Putamen (tissue), 1 donor: ENCODE measurements at regions not wholly inside any gene's neighbourhood (a gene's known extent, or its start where the extent isn't known, plus 50 kb on each side); places are given as distances from the start of the nearest gene placed in this dataset.
A peak's percentile ranks its signal among the peaks of the same experiment; 100 is the strongest.

Experiments
- DNase-seq: peaks from one replicate; pipeline ENCODE4 v3.0.0-alpha.2; 2016; ENCODE audit warnings: low spot score

GRCh38 chr16:9469512-9469911 lies 378.1 kb downstream of the HAPSTR1 start:
- no peak for DNase-seq

GRCh38 chr16:9476744-9477143 lies 385.3 kb downstream of the HAPSTR1 start:
- DNase-seq, result no peak

GRCh38 chr16:9479008-9479407 lies 387.6 kb downstream of the HAPSTR1 start:
- no peak for DNase-seq

GRCh38 chr16:9480503-9480902 lies 389.1 kb downstream of the HAPSTR1 start:
- no peak for DNase-seq

GRCh38 chr16:9481747-9482730 lies 390.6 kb downstream of the HAPSTR1 start:
- no peak for DNase-seq

- no peak for DNase-seq
Observed at GRCh38 chr16:9484426-9484825, 393.0 kb downstream of the HAPSTR1 start.

- no peak for DNase-seq
Observed at GRCh38 chr16:9484881-9485280, 393.4 kb downstream of the HAPSTR1 start.

GRCh38 chr16:9489835-9490467 lies 398.5 kb downstream of the HAPSTR1 start:
- DNase-seq, result peak; percentile 34

GRCh38 chr16:9495824-9496223 lies 404.4 kb downstream of the HAPSTR1 start:
- DNase-seq, result no peak

GRCh38 chr16:9497750-9498149 lies 406.3 kb downstream of the HAPSTR1 start:
- no peak for DNase-seq

- no peak for DNase-seq
Observed at GRCh38 chr16:9499941-9500593, 408.6 kb downstream of the HAPSTR1 start.

- DNase-seq, result no peak
Observed at GRCh38 chr16:9500872-9501271, 409.4 kb downstream of the HAPSTR1 start.

- no peak for DNase-seq
Observed at GRCh38 chr16:9503251-9503984, 412.0 kb downstream of the HAPSTR1 start.

GRCh38 chr16:9508328-9508936 lies 417.0 kb downstream of the HAPSTR1 start:
- no peak for DNase-seq

GRCh38 chr16:9509663-9510062 lies 418.2 kb downstream of the HAPSTR1 start:
- no peak for DNase-seq

- DNase-seq, result no peak
Observed at GRCh38 chr16:9511389-9511788, 419.9 kb downstream of the HAPSTR1 start.

GRCh38 chr16:9516444-9516843 lies 425.0 kb downstream of the HAPSTR1 start:
- no peak for DNase-seq

- DNase-seq, result no peak
Observed at GRCh38 chr16:9518051-9518450, 426.6 kb downstream of the HAPSTR1 start.

GRCh38 chr16:9518581-9518980 lies 427.1 kb downstream of the HAPSTR1 start:
- no peak for DNase-seq

- DNase-seq, result no peak
Observed at GRCh38 chr16:9521749-9522370, 430.4 kb downstream of the HAPSTR1 start.

GRCh38 chr16:9522614-9523013 lies 431.2 kb downstream of the HAPSTR1 start:
- DNase-seq, result no peak
